ENCODE measurements at regions not wholly inside any gene's neighbourhood (a gene's known extent, or its start where the extent isn't known, plus 50 kb on each side); places are given as distances from the start of the nearest gene placed in this dataset.

GRCh38 chr16:13672196-13672595, 247.8 kb upstream of the ERCC4 start:
- TF ChIP-seq ZFX (IDR thresholded peaks at IDR 0.05; ENCODE audit: borderline replicate concordance): no peak
- no peak for TF ChIP-seq CTCF (IDR thresholded peaks at IDR 0.05)
- H3K27ac ChIP-seq: no peak overlapping the region

GRCh38 chr16:13680021-13680889, 239.7 kb upstream of the ERCC4 start:
- TF ChIP-seq CTCF (IDR thresholded peaks at IDR 0.05) (no peak), ZFX (IDR thresholded peaks at IDR 0.05; ENCODE audit: borderline replicate concordance) (no peak)
- no peak overlapping the region for H3K27ac ChIP-seq

- no peak overlapping the region for H3K27ac ChIP-seq
- TF ChIP-seq ZFX (IDR thresholded peaks at IDR 0.05; ENCODE audit: borderline replicate concordance) (no peak), CTCF (IDR thresholded peaks at IDR 0.05) (no peak)
Observed at GRCh38 chr16:13684819-13685563, 235.0 kb upstream of the ERCC4 start.

- TF ChIP-seq ZFX (IDR thresholded peaks at IDR 0.05; ENCODE audit: borderline replicate concordance) (no peak), CTCF (IDR thresholded peaks at IDR 0.05) (no peak)
Observed at GRCh38 chr16:13696017-13696416, 223.9 kb upstream of the ERCC4 start.

GRCh38 chr16:13697013-13697412, 222.9 kb upstream of the ERCC4 start:
- no peak overlapping the region for H3K27ac ChIP-seq
- no peak for TF ChIP-seq CTCF (IDR thresholded peaks at IDR 0.05)
- no peak for TF ChIP-seq ZFX (IDR thresholded peaks at IDR 0.05; ENCODE audit: borderline replicate concordance)

More at GRCh38 chr16:13696017-13696416, 223.9 kb upstream of the ERCC4 start:
- no peak overlapping the region for H3K27ac ChIP-seq

- TF ChIP-seq CTCF (IDR thresholded peaks at IDR 0.05): no peak
- TF ChIP-seq ZFX (IDR thresholded peaks at IDR 0.05; ENCODE audit: borderline replicate concordance): no peak
Observed at GRCh38 chr16:13697568-13697967, 222.4 kb upstream of the ERCC4 start.

GRCh38 chr16:13702614-13703013, 217.3 kb upstream of the ERCC4 start:
- TF ChIP-seq CTCF (IDR thresholded peaks at IDR 0.05) (no peak), ZFX (IDR thresholded peaks at IDR 0.05; ENCODE audit: borderline replicate concordance) (no peak)
- no peak overlapping the region for H3K27ac ChIP-seq

More at GRCh38 chr16:13697568-13697967, 222.4 kb upstream of the ERCC4 start:
- H3K27ac ChIP-seq: no peak overlapping the region

Data from 22Rv1 (cell line).